B cell (primary cell): ENCODE measurements at regions not wholly inside any gene's neighbourhood (a gene's known extent, or its start where the extent isn't known, plus 50 kb on each side); places are given as distances from the start of the nearest gene placed in this dataset.
"Not testable (repeated sequence)": the region's sequence is repeated elsewhere in the genome, so short reads cannot be mapped to it uniquely, and the experiment has no call there.

Source experiments
- EZH2 ChIP-seq: IDR thresholded peaks from 2 replicates; pipeline ENCODE4 v1.6.1; 2012; ENCODE audit warnings: borderline replicate concordance, low read depth, mild to moderate bottlenecking, moderate library complexity, low read length; ENCODE audit not compliant: insufficient read depth, poor library complexity, severe bottlenecking
- TF ChIP-seq, protein P1 (sequence below): fragments of 200-600 bp; IDR thresholded peaks from one replicate; pipeline ENCODE4 v1.8.0; 2022; ENCODE audit warnings: antibody characterized with exemption, mild to moderate bottlenecking

DNA sequence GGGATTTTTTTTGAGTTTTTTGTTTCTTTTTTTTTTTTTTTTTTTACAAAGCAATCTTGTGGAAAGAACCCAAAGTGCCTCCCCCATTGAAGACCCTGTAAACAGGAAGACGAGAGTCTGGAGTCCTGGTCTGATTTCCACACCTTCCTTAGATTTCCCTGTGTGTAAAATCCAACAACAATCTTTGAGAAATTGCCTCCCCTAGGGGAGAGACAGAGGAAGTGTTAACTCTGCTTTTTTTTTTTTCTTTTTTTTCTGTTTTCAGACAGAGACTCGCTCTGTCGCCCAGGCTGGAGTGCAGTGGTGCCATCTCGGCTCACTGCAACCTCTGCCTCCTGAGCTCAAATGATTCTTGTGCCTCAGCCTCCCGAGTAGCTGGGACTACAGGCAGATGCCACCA lies 82.0 kb upstream of the CLEC6A start:
- TF ChIP-seq, protein P1, sequence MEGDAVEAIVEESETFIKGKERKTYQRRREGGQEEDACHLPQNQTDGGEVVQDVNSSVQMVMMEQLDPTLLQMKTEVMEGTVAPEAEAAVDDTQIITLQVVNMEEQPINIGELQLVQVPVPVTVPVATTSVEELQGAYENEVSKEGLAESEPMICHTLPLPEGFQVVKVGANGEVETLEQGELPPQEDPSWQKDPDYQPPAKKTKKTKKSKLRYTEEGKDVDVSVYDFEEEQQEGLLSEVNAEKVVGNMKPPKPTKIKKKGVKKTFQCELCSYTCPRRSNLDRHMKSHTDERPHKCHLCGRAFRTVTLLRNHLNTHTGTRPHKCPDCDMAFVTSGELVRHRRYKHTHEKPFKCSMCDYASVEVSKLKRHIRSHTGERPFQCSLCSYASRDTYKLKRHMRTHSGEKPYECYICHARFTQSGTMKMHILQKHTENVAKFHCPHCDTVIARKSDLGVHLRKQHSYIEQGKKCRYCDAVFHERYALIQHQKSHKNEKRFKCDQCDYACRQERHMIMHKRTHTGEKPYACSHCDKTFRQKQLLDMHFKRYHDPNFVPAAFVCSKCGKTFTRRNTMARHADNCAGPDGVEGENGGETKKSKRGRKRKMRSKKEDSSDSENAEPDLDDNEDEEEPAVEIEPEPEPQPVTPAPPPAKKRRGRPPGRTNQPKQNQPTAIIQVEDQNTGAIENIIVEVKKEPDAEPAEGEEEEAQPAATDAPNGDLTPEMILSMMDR, result not testable (repeated sequence)
- TF ChIP-seq EZH2, result not testable (repeated sequence)
